ENCODE measurements at regions not wholly inside any gene's neighbourhood (a gene's known extent, or its start where the extent isn't known, plus 50 kb on each side); places are given as distances from the start of the nearest gene placed in this dataset.

- Histone ChIP-seq H2BK15ac (ENCODE audit: low read length) (no peak overlapping the region), H3K4me1 (replicated peaks in 1 of 4; ENCODE audit: control insufficient read depth in 3 of 4, insufficient read depth in 4 of 4, low read length in 3 of 4) (no peaks in the 10 kb centered on the region), H3K27me3 (replicated peaks in 1 of 4; ENCODE audit: control insufficient read depth in 3 of 4, extremely low read depth in 1 of 4, insufficient read depth in 3 of 4, low read length in 3 of 4) (no peaks in the 10 kb centered on the region), H3K79me1 (ENCODE audit: low read depth, low read length) (no peaks in the 10 kb centered on the region), H3K23ac (ENCODE audit: insufficient read length) (no peak overlapping the region), H2BK120ac (replicated peaks; ENCODE audit: low read depth, low read length) (no peak overlapping the region), H2BK20ac (ENCODE audit: low read length) (no peak overlapping the region), H4K8ac (ENCODE audit: extremely low read depth, insufficient read depth, low read length) (no peak overlapping the region), H3K36me3 (ENCODE audit: control insufficient read depth in 2 of 4, insufficient read depth in 4 of 4, low read length in 3 of 4) (no peaks in the 10 kb centered on the region), H3K4me2 (ENCODE audit: insufficient read depth in 1 of 2, low read depth in 2 of 2, low read length in 2 of 2) (no peak overlapping the region), H3K18ac (ENCODE audit: extremely low read depth, low read length) (no peak overlapping the region), H3K23me2 (ENCODE audit: low read depth, low read length) (no peaks in the 10 kb centered on the region), H3K4ac (replicated peaks; ENCODE audit: insufficient read length, low read depth, low read length) (no peak overlapping the region), H4K5ac (ENCODE audit: insufficient read length, low read depth, low read length) (no peak overlapping the region), H4K20me1 (replicated peaks in 1 of 2; ENCODE audit: control insufficient read depth in 1 of 2, insufficient read depth in 2 of 2, low read length in 2 of 2) (no peaks in the 10 kb centered on the region), H2AFZ (ENCODE audit: low read length) (no peak overlapping the region), H3K4me3 (ENCODE audit: extremely low read depth in 1 of 4, insufficient read depth in 2 of 4, low read depth in 3 of 4, low read length in 4 of 4) (no peak overlapping the region), H3K14ac (ENCODE audit: insufficient read length) (no peak overlapping the region), H4K91ac (replicated peaks; ENCODE audit: insufficient read length, low read length) (no peak overlapping the region), H3K9me3 (ENCODE audit: insufficient read depth in 2 of 2, low read depth in 1 of 2, low read length in 1 of 2) (no peaks in the 10 kb centered on the region), H3K9ac (replicated peaks in 1 of 4; ENCODE audit: extremely low read depth in 1 of 4, low read depth in 3 of 4, low read length in 3 of 4) (no peak overlapping the region), H2BK5ac (ENCODE audit: low read depth, low read length) (no peak overlapping the region), H3K56ac (replicated peaks; ENCODE audit: insufficient read length, low read depth, low read length) (no peak overlapping the region), H2AK5ac (ENCODE audit: low read depth, low read length) (no peak overlapping the region), H3K27ac (ENCODE audit: low read depth, low read length) (no peak overlapping the region), H3K79me2 (ENCODE audit: control insufficient read depth in 1 of 2, insufficient read depth in 2 of 2, low read length in 2 of 2) (no peaks in the 10 kb centered on the region), H2BK12ac (ENCODE audit: low read depth, low read length) (no peak overlapping the region)
- ChIA-PET POLR2A (ENCODE audit: partially characterized antibody) (no interaction called here), CTCF (ENCODE audit: partially characterized antibody) (interaction anchor here (0.5 to 0.7 kb wide), 4 partner anchors 120 to 724 kb away, joined by 3 to 4 read pairs (median 3); no protein-coding TSS in a partner anchor)
- WGBS, 2 experiments (ENCODE audit: extremely low coverage in 1 of 2, insufficient coverage in 1 of 2, insufficient read length in 1 of 2, insufficient replicate concordance in 2 of 2, low coverage in 1 of 2, low lambda C conversion rate in 2 of 2, missing lambda C conversion rate in 1 of 2): 84% methylated on average over 3 of the region's 3 CpGs; no CpG with 5 or more reads in 1 of the 2 experiments
- FAIRE-seq (no peak), DNase-seq (ENCODE audit: low read depth in 1 of 2, low spot score in 2 of 2) (no peak)
- TF ChIP-seq MAFK (IDR thresholded peaks at IDR 0.05; ENCODE audit: low read depth, low read length) (no peak), YY1 (IDR thresholded peaks at IDR 0.05; ENCODE audit: low read depth, low read length) (no peak), SUZ12 (IDR thresholded peaks at IDR 0.05; ENCODE audit: low read length) (no peak), RXRA (IDR thresholded peaks at IDR 0.05; ENCODE audit: insufficient read depth, low read depth, low read length) (no peak), TAF7 (optimal IDR thresholded peaks at IDR 0.05; ENCODE audit: borderline replicate concordance, low read depth, low read length) (no peak), PHF8 (conservative IDR thresholded peaks at IDR 0.05; ENCODE audit: low read depth, low read length) (no peak), POU5F1 (IDR thresholded peaks at IDR 0.05; ENCODE audit: low read depth, low read length) (no peak), KDM4A (IDR thresholded peaks at IDR 0.05; ENCODE audit: low read depth, low read length, severe bottlenecking) (no peak)
Measured at GRCh38 chr5:123965626-123966025, 453.6 kb downstream of the CSNK1G3 start.

Data from H1 (cell line).